HCT116 (cell line): ENCODE measurements at regions not wholly inside any gene's neighbourhood (a gene's known extent, or its start where the extent isn't known, plus 50 kb on each side); places are given as distances from the start of the nearest gene placed in this dataset.

Source experiments
- ATAC-seq: fragments of 200-7000 bp; cut with Tn5 transposase; 2 replicates; pipeline ENCODE4 v1.9.1; 2020; ENCODE audit warnings: mild to moderate bottlenecking, moderate library complexity
- BruUV-seq: library from RNA; stranded (reverse); fragments of 400-500 nt; replicated peaks from 2 replicates; lab custom pipeline; 2021; lab: Mats Ljungman, UMichigan
- CTCF ChIA-PET: fragments of 300-600 bp; sonication (Branson Sonifier 250); formaldehyde crosslinking; loops from one replicate; lab custom pipeline; 2021; ENCODE audit warnings: antibody characterized with exemption; lab: Charles Lee
- POLR2A ChIA-PET: fragments of 300-600, 350-600 bp; sonication (Branson Sonifier 250); formaldehyde crosslinking; loops from one replicate; lab custom pipeline; 2021; ENCODE audit warnings: antibody characterized with exemption; lab: Charles Lee
- RAD21 ChIA-PET, 2 experiments: fragments of 300-600 bp; sonication (Branson Sonifier 250); formaldehyde crosslinking; loops; one replicate each; lab custom pipeline; 2023; ENCODE audit warnings: low total read pairs in 2 of 2; ENCODE audit not compliant: uncharacterized antibody in 2 of 2, unreplicated experiment in 2 of 2, low non-redundant PET in 1 of 2; lab: Charles Lee
- DNase-seq: peaks from one replicate; pipeline ENCODE4 v3.0.0-alpha.2; 2010; ENCODE audit warnings: low read depth, low spot score
- H2AFZ ChIP-seq: fragments of 200-600 bp; shearing (Covaris generic), sonication (generic); 2 replicates; pipeline ENCODE4 v1.6.1; 2017; ENCODE audit warnings: low read depth, mixed run types, mixed read lengths, antibody characterized with exemption, low read length; ENCODE audit not compliant: poor library complexity, severe bottlenecking
- H3K27ac ChIP-seq: 2 replicates; pipeline ENCODE4 v1.5.1; 2012; ENCODE audit warnings: low read depth, low read length
- H3K27me3 ChIP-seq: fragments of 200-600 bp; sonication (generic); 2 replicates; pipeline ENCODE4 v1.6.1; 2016; ENCODE audit warnings: mixed run types, low read length, mixed read lengths; ENCODE audit not compliant: insufficient read depth
- H3K36me3 ChIP-seq, 2 experiments: fragments of 200-500 bp in 1 of 2; fragments of 200-600 bp in 1 of 2; sonication (Bioruptor generic) in 1 of 2; sonication (generic) in 1 of 2; 2 replicates each; pipeline versions ENCODE4 v1.5.1 to v1.6.1; 2014 to 2016; ENCODE audit warnings: low read length in 2 of 2, inconsistent platforms in 1 of 2, mixed read lengths in 1 of 2, mixed run types in 1 of 2; ENCODE audit not compliant: insufficient read depth in 2 of 2, control insufficient read depth in 1 of 2
- H3K4me1 ChIP-seq, 2 experiments: fragments of 200-600 bp in 1 of 2; sonication (generic) in 1 of 2; 2 replicates each; pipeline versions ENCODE4 v1.5.1 to v1.6.1; 2012 to 2017; ENCODE audit warnings: low read length in 2 of 2, inconsistent platforms in 1 of 2, mild to moderate bottlenecking in 1 of 2, mixed read lengths in 1 of 2, mixed run types in 1 of 2, moderate library complexity in 1 of 2; ENCODE audit not compliant: insufficient read depth in 2 of 2, control insufficient read depth in 1 of 2
- H3K4me2 ChIP-seq: fragments of 200-600 bp; sonication (generic); 2 replicates; pipeline ENCODE4 v1.6.1; 2017; ENCODE audit warnings: mixed run types, low read length, mixed read lengths
- H3K4me3 ChIP-seq, 2 experiments: fragments of 200-600 bp in 1 of 2; sonication (generic) in 1 of 2; replicated peaks in 1 of 2; 2 replicates each; pipeline ENCODE4 v1.5.1; 2011 to 2016; ENCODE audit warnings: low read length in 2 of 2, control low read depth in 1 of 2, low read depth in 1 of 2, mild to moderate bottlenecking in 1 of 2, mixed read lengths in 1 of 2, mixed run types in 1 of 2
- H3K79me2 ChIP-seq: fragments of 200-600 bp; sonication (generic); 2 replicates; pipeline ENCODE4 v1.6.1; 2017; ENCODE audit warnings: mild to moderate bottlenecking, mixed run types, low read length, moderate library complexity, mixed read lengths; ENCODE audit not compliant: insufficient read depth
- H3K9ac ChIP-seq: fragments of 200-600 bp; sonication (generic); 2 replicates; pipeline ENCODE4 v1.6.1; 2016; ENCODE audit warnings: low read length, mixed read lengths
- H3K9me2 ChIP-seq: fragments of 200-600 bp; sonication (generic), shearing (Covaris generic); 2 replicates; pipeline ENCODE4 v1.6.1; 2017; ENCODE audit warnings: mixed run types, mild to moderate bottlenecking, moderate library complexity; ENCODE audit not compliant: insufficient read depth
- H3K9me3 ChIP-seq, 2 experiments: fragments of 200-500 bp in 1 of 2; fragments of 200-600 bp in 1 of 2; sonication (Bioruptor generic) in 1 of 2; sonication (generic) in 1 of 2; 2 replicates each; pipeline ENCODE4 v1.6.1; 2014 to 2017; ENCODE audit warnings: low read length in 2 of 2, mixed read lengths in 2 of 2, inconsistent platforms in 1 of 2, low read depth in 1 of 2, mild to moderate bottlenecking in 1 of 2, mixed run types in 1 of 2, moderate library complexity in 1 of 2; ENCODE audit not compliant: control insufficient read depth in 1 of 2, insufficient read depth in 1 of 2
- H4K20me1 ChIP-seq: fragments of 200-600 bp; sonication (generic), shearing (Covaris generic); 2 replicates; pipeline ENCODE4 v1.6.1; 2017; ENCODE audit warnings: mixed run types, mild to moderate bottlenecking, moderate library complexity; ENCODE audit not compliant: insufficient read depth
- CTCF ChIP-seq, 3 experiments: fragments of 200-600 bp in 1 of 3; sonication (generic) in 1 of 3; IDR thresholded peaks in 2 of 3; conservative IDR thresholded peaks in 1 of 3; 2 replicates each; pipeline ENCODE4 v1.5.1; 2012 to 2017; ENCODE audit warnings: low read depth in 2 of 3, low read length in 2 of 3, antibody characterized with exemption in 1 of 3, borderline replicate concordance in 1 of 3, control low read depth in 1 of 3, mild to moderate bottlenecking in 1 of 3, mixed read lengths in 1 of 3, mixed run types in 1 of 3, moderate library complexity in 1 of 3; ENCODE audit not compliant: insufficient read depth in 1 of 3
- EGR1 ChIP-seq: IDR thresholded peaks from 2 replicates; pipeline ENCODE4 v1.6.1; 2012; ENCODE audit warnings: low read depth
- ELF1 ChIP-seq: IDR thresholded peaks from 2 replicates; pipeline ENCODE4 v1.6.1; 2012; ENCODE audit warnings: low read depth, borderline replicate concordance
- EZH2 ChIP-seq: fragments of 200-600 bp; sonication (generic); IDR thresholded peaks from 2 replicates; pipeline ENCODE4 v1.6.1; 2017; ENCODE audit warnings: antibody characterized with exemption, mixed run types
- EZH2phosphoT487 ChIP-seq: fragments of 200-600 bp; IDR thresholded peaks from 2 replicates; pipeline ENCODE4 v1.6.1; 2018; ENCODE audit warnings: antibody characterized with exemption, borderline replicate concordance
- FOSL1 ChIP-seq: IDR thresholded peaks from 2 replicates; pipeline ENCODE4 v1.6.1; 2012; ENCODE audit warnings: low read depth
- JUND ChIP-seq: IDR thresholded peaks from 2 replicates; pipeline ENCODE4 v1.6.1; 2012
- POLR2A ChIP-seq: IDR thresholded peaks from 2 replicates; pipeline ENCODE4 v1.7.0; 2011; ENCODE audit warnings: borderline replicate concordance; ENCODE audit not compliant: insufficient read depth, insufficient read length; ENCODE audit errors: extremely low read depth
- SP1 ChIP-seq: IDR thresholded peaks from 2 replicates; pipeline ENCODE4 v1.6.1; 2012; ENCODE audit warnings: low read depth
- TCF7L2 ChIP-seq: IDR thresholded peaks from 2 replicates; pipeline ENCODE4 v1.7.0; 2011; ENCODE audit warnings: borderline replicate concordance, inconsistent platforms; ENCODE audit not compliant: insufficient read depth, insufficient read length; ENCODE audit errors: extremely low read depth
- YY1 ChIP-seq: IDR thresholded peaks from 2 replicates; pipeline ENCODE4 v1.6.1; 2011; ENCODE audit warnings: low read length, low read depth, moderate library complexity, mild to moderate bottlenecking; ENCODE audit not compliant: insufficient replicate concordance; ENCODE audit errors: extremely low read depth
- ZBTB33 ChIP-seq: IDR thresholded peaks from 2 replicates; pipeline ENCODE4 v1.6.1; 2011; ENCODE audit warnings: mild to moderate bottlenecking, low read length, moderate library complexity; ENCODE audit not compliant: insufficient replicate concordance; ENCODE audit errors: extremely low read depth
- ZNF274 ChIP-seq: fragments of 200-500 bp; sonication (Bioruptor generic); IDR thresholded peaks from 2 replicates; pipeline ENCODE4 v1.6.1; 2014; ENCODE audit warnings: mild to moderate bottlenecking, low read depth, low read length, inconsistent platforms
- intact Hi-C: fragments of 100-400 bp; cut with micrococcal nuclease; formaldehyde crosslinking; loops from 2 replicates; pipeline ENCODE4 v1.10.0; 2022
- TF ChIP-seq, protein P1 (sequence below): IDR thresholded peaks from 2 replicates; pipeline ENCODE4 v1.6.1; 2012

GRCh38 chr4:101584306-101584705 is 206.2 kb upstream of the BANK1 start:
- no peak for DNase-seq
- no peak for TF ChIP-seq ZBTB33
- TF ChIP-seq FOSL1: no peak
- TF ChIP-seq YY1: no peak
- TF ChIP-seq, protein P1, sequence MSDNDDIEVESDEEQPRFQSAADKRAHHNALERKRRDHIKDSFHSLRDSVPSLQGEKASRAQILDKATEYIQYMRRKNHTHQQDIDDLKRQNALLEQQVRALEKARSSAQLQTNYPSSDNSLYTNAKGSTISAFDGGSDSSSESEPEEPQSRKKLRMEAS: no peak
- no peak for TF ChIP-seq ZNF274
- no peak for TF ChIP-seq ELF1
- no peak for TF ChIP-seq SP1
- no peak for TF ChIP-seq TCF7L2
- no peak for TF ChIP-seq CTCF (IDR thresholded peaks at IDR 0.05 in 2 of 3, conservative IDR thresholded peaks at IDR 0.05 in 1 of 3; ENCODE audit: borderline replicate concordance in 1 of 3, insufficient read depth in 1 of 3, low read depth in 2 of 3, low read length in 2 of 3)
- no peak for TF ChIP-seq EZH2phosphoT487
- no peak for TF ChIP-seq EZH2
- no peak for TF ChIP-seq JUND
- no peak for TF ChIP-seq POLR2A
- no peak for TF ChIP-seq EGR1
- POLR2A ChIA-PET: no interaction called here
- H3K9ac ChIP-seq: no peak overlapping the region
- CTCF ChIA-PET: no interaction called here
- RAD21 ChIA-PET: no interaction called here
- peaks cover 5 to 6% of the 10 kb centered on the region in 2 experiments; a peak in 1 of 4 replicates for H3K9me3 ChIP-seq
- no peak for ATAC-seq
- H3K27me3 ChIP-seq: no peaks in the 10 kb centered on the region
- intact Hi-C loops: no loop called here
- no peaks in the 10 kb centered on the region for H3K4me1 ChIP-seq
- H3K27ac ChIP-seq: no peak overlapping the region
- no peak overlapping the region for H3K4me3 ChIP-seq
- no peaks in the 10 kb centered on the region for H3K79me2 ChIP-seq
- H3K4me2 ChIP-seq: no peak overlapping the region
- H2AFZ ChIP-seq: no peak overlapping the region
- no peaks in the 10 kb centered on the region for H3K36me3 ChIP-seq
- BruUV-seq: no TSS peak
- no peaks in the 10 kb centered on the region for H4K20me1 ChIP-seq
- no peaks in the 10 kb centered on the region for H3K9me2 ChIP-seq
